ENCODE measurements at regions not wholly inside any gene's neighbourhood (a gene's known extent, or its start where the extent isn't known, plus 50 kb on each side); places are given as distances from the start of the nearest gene placed in this dataset.

DNA sequence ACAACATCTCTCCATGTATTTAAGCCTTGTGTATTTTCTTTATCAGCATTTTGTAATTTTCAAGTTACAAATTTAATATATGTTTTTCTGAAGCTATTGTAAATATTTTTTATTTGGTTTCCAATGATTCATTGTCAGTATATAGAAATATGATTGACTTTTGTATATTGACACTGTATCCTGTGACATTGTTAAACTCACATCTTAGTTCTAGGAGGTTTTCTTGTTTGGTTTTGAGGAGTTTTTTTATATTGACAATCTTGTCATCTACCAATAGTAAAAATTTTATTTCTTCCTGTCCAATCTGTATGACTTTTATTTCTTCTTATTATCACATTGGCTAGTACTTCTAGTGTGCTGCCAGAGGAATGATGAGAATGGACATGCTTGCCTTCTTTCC lies 393.7 kb downstream of the GPAM start:
- Mint-ChIP-seq H3K9me3 (peaks cover 0 to 10% (median 3%) of the 10 kb centered on the region in 11 donors), H3K4me3 (no peak overlapping the region), H3K36me3 (no peaks in the 10 kb centered on the region), H3K4me1 (no peaks in the 10 kb centered on the region), H3K27ac (no peak overlapping the region), H3K27me3 (peaks cover 0 to under 1% (median 0%) of the 10 kb centered on the region in 5 donors)
- Histone ChIP-seq H3K9me3 (ENCODE audit: control insufficient read depth in 2 of 3, low read length in 3 of 3) (no peaks in the 10 kb centered on the region), H3K27me3 (ENCODE audit: control insufficient read depth in 2 of 2, insufficient read depth in 2 of 2, low read length in 2 of 2) (no peaks in the 10 kb centered on the region), H3K4me1 (ENCODE audit: control insufficient read depth in 2 of 2, insufficient read depth in 2 of 2, low read length in 2 of 2) (no peaks in the 10 kb centered on the region), H3K36me3 (ENCODE audit: control insufficient read depth in 2 of 3, insufficient read depth in 3 of 3, low read length in 3 of 3) (no peaks in the 10 kb centered on the region), H3K4me3 (ENCODE audit: low read length) (no peak overlapping the region), H3K27ac (ENCODE audit: low read depth, low read length) (no peak overlapping the region)
- CTCF ChIA-PET: no interaction called here
- DNase-seq (no peak), ATAC-seq (no peak)
- POLR2A ChIA-PET: no interaction called here
- intact Hi-C loops (cut with micrococcal nuclease): no loop called here

DNA sequence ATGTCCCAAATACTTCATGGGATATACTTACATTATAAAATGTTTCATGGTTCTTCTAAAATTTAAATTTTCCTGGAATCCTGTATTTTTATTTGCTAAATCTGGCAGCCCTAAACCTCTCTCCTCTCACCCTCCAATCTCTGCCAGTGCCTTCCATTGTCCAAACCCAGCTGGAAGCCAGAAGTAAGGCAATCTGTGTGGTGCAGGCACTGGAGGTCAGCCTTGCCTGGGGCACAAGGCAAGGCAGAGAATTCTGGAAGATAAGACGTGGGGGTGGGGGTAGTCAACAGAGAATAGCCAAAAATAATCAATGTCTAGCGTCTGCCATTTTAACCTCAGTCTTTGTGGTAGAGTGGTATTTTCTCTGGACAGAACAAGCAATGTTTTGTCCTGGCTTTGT lies 381.7 kb downstream of the GPAM start:
- ATAC-seq: no peak
- Histone ChIP-seq H3K36me3 (ENCODE audit: control insufficient read depth in 2 of 3, insufficient read depth in 3 of 3, low read length in 3 of 3) (no peaks in the 10 kb centered on the region), H3K27me3 (ENCODE audit: control insufficient read depth in 2 of 2, insufficient read depth in 2 of 2, low read length in 2 of 2) (no peaks in the 10 kb centered on the region), H3K27ac (ENCODE audit: low read depth, low read length) (no peak overlapping the region), H3K9me3 (ENCODE audit: control insufficient read depth in 2 of 3, low read length in 3 of 3) (no peaks in the 10 kb centered on the region), H3K4me3 (ENCODE audit: low read length) (no peak overlapping the region), H3K4me1 (ENCODE audit: control insufficient read depth in 2 of 2, insufficient read depth in 2 of 2, low read length in 2 of 2) (no peaks in the 10 kb centered on the region)
- peaks cover 0 to 2% (median 0%) of the 10 kb centered on the region in 7 donors for H3K4me1 Mint-ChIP-seq
- peaks cover 0 to 12% (median 0%) of the 10 kb centered on the region in 11 donors for H3K9me3 Mint-ChIP-seq
- POLR2A ChIA-PET: no interaction called here
- no peak for DNase-seq
- intact Hi-C loops (cut with micrococcal nuclease): no loop called here
- CTCF ChIA-PET: no interaction called here
- no peaks in the 10 kb centered on the region for H3K36me3 Mint-ChIP-seq
- peaks cover 0 to 8% (median 0%) of the 10 kb centered on the region in 5 donors for H3K27me3 Mint-ChIP-seq
- no peak overlapping the region for H3K27ac Mint-ChIP-seq
- no peak overlapping the region for H3K4me3 Mint-ChIP-seq

GRCh38 chr10:111804781-111805180 lies 378.8 kb downstream of the GPAM start:
- no peak overlapping the region for H3K27ac Mint-ChIP-seq
- H3K4me3 Mint-ChIP-seq: no peak overlapping the region
- H3K4me1 Mint-ChIP-seq: peaks cover 0 to 2% (median 0%) of the 10 kb centered on the region in 7 donors
- Histone ChIP-seq H3K4me1 (ENCODE audit: control insufficient read depth in 2 of 2, insufficient read depth in 2 of 2, low read length in 2 of 2) (no peaks in the 10 kb centered on the region), H3K27me3 (ENCODE audit: control insufficient read depth in 2 of 2, insufficient read depth in 2 of 2, low read length in 2 of 2) (no peaks in the 10 kb centered on the region), H3K4me3 (ENCODE audit: low read length) (no peak overlapping the region), H3K27ac (ENCODE audit: low read depth, low read length) (no peak overlapping the region), H3K36me3 (ENCODE audit: control insufficient read depth in 2 of 3, insufficient read depth in 3 of 3, low read length in 3 of 3) (no peaks in the 10 kb centered on the region), H3K9me3 (ENCODE audit: control insufficient read depth in 2 of 3, low read length in 3 of 3) (no peaks in the 10 kb centered on the region)
- POLR2A ChIA-PET: no interaction called here
- intact Hi-C loops (cut with micrococcal nuclease): no loop called here
- H3K27me3 Mint-ChIP-seq: peaks cover 0 to 12% (median 6%) of the 10 kb centered on the region in 5 donors
- no peak for DNase-seq
- H3K36me3 Mint-ChIP-seq: no peaks in the 10 kb centered on the region
- no peak for ATAC-seq
- CTCF ChIA-PET: no interaction called here
- peaks cover 0 to 6% (median 0%) of the 10 kb centered on the region in 11 donors for H3K9me3 Mint-ChIP-seq

DNA sequence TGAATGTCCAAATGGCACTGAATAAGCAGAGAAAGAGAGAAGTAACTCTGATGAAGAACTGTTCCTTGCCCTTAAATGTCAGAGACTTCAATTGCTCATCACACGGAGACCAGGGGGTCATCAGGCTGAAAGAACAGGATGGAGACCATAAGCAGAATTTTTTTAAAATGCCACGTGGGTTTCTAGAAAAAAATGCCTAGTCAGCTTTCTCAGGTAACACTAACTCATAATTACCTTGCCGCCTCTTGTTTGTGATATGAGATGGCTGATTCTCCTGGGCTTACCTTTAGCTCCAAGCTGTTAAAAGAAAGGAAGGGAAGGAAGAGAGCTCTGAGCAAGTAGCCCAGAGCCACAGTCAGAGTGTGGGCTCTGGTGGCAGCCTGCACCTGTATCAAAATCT lies 372.0 kb downstream of the GPAM start:
- Mint-ChIP-seq H3K4me1 (no peaks in the 10 kb centered on the region), H3K9me3 (peaks cover 0 to 5% (median 3%) of the 10 kb centered on the region in 11 donors), H3K27ac (no peak overlapping the region), H3K27me3 (peaks cover 0 to 23% (median 13%) of the 10 kb centered on the region in 5 donors), H3K36me3 (no peaks in the 10 kb centered on the region), H3K4me3 (no peak overlapping the region)
- Histone ChIP-seq H3K9me3 (ENCODE audit: control insufficient read depth in 2 of 3, low read length in 3 of 3) (no peaks in the 10 kb centered on the region), H3K36me3 (ENCODE audit: control insufficient read depth in 2 of 3, insufficient read depth in 3 of 3, low read length in 3 of 3) (no peaks in the 10 kb centered on the region), H3K27me3 (ENCODE audit: control insufficient read depth in 2 of 2, insufficient read depth in 2 of 2, low read length in 2 of 2) (no peaks in the 10 kb centered on the region), H3K27ac (ENCODE audit: low read depth, low read length) (no peak overlapping the region), H3K4me1 (ENCODE audit: control insufficient read depth in 2 of 2, insufficient read depth in 2 of 2, low read length in 2 of 2) (no peaks in the 10 kb centered on the region), H3K4me3 (ENCODE audit: low read length) (no peak overlapping the region)
- POLR2A ChIA-PET: no interaction called here
- DNase-seq (no peak), ATAC-seq (no peak)
- CTCF ChIA-PET: no interaction called here
- intact Hi-C loops (cut with micrococcal nuclease): no loop called here

DNA sequence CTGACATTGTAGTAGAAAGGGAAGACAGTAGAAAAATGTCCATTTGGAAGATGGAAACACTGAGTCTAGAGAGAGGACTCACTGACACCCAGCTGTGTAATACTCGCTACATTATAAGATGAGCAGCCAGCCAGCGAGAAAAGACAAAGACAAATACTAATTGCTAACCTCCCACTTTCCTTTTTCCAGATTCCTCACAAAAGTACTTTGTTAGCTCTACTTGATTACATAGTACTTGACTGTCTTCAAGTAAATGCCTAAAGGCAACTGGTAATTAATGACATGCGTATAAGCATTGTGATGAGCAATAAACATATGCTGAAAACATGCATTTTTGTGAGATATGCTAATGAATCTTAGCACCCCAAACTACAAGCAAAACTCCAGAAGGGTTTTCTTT lies 363.1 kb downstream of the GPAM start:
- Histone ChIP-seq H3K4me3 (ENCODE audit: low read length) (no peak overlapping the region), H3K36me3 (ENCODE audit: control insufficient read depth in 2 of 3, insufficient read depth in 3 of 3, low read length in 3 of 3) (no peaks in the 10 kb centered on the region), H3K27me3 (ENCODE audit: control insufficient read depth in 2 of 2, insufficient read depth in 2 of 2, low read length in 2 of 2) (no peaks in the 10 kb centered on the region), H3K4me1 (ENCODE audit: control insufficient read depth in 2 of 2, insufficient read depth in 2 of 2, low read length in 2 of 2) (no peaks in the 10 kb centered on the region), H3K27ac (ENCODE audit: low read depth, low read length) (no peak overlapping the region), H3K9me3 (ENCODE audit: control insufficient read depth in 2 of 3, low read length in 3 of 3) (no peaks in the 10 kb centered on the region)
- H3K27ac Mint-ChIP-seq: no peak overlapping the region
- DNase-seq: no peak
- H3K36me3 Mint-ChIP-seq: no peaks in the 10 kb centered on the region
- no peaks in the 10 kb centered on the region for H3K27me3 Mint-ChIP-seq
- H3K4me3 Mint-ChIP-seq: no peak overlapping the region
- peaks cover 0 to 4% (median 0%) of the 10 kb centered on the region in 11 donors for H3K9me3 Mint-ChIP-seq
- ATAC-seq: no peak
- no peaks in the 10 kb centered on the region for H3K4me1 Mint-ChIP-seq
- ChIA-PET POLR2A (no interaction called here), CTCF (interaction anchor here (0.6 kb wide), 1 partner anchor 54 kb away, joined by 3 read pairs; no protein-coding TSS in a partner anchor)
- intact Hi-C loops (cut with micrococcal nuclease): no loop called here

DNA sequence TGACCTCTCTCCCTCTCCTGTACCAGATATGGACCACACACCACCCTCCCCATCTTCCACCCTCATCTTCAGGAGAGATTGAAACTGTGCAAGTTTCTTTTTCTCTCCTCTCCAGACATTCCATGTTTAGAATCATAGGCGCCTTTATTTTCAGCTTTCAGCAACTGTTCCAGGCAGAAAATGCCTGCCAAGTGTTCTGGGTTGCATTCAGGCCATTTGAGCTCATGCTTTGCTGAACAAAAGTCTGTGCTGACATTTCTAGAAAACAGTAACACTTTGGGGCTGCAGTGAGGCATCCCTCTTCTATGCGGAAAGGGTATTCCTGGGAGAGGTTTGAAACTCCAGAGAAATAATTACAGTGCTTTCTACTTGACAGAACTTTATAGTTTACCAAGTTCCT lies 361.7 kb downstream of the GPAM start:
- no peaks in the 10 kb centered on the region for H3K4me1 Mint-ChIP-seq
- Histone ChIP-seq H3K27ac (ENCODE audit: low read depth, low read length) (no peak overlapping the region), H3K4me1 (ENCODE audit: control insufficient read depth in 2 of 2, insufficient read depth in 2 of 2, low read length in 2 of 2) (no peaks in the 10 kb centered on the region), H3K9me3 (ENCODE audit: control insufficient read depth in 2 of 3, low read length in 3 of 3) (no peaks in the 10 kb centered on the region), H3K4me3 (ENCODE audit: low read length) (no peak overlapping the region), H3K36me3 (ENCODE audit: control insufficient read depth in 2 of 3, insufficient read depth in 3 of 3, low read length in 3 of 3) (no peaks in the 10 kb centered on the region), H3K27me3 (ENCODE audit: control insufficient read depth in 2 of 2, insufficient read depth in 2 of 2, low read length in 2 of 2) (no peaks in the 10 kb centered on the region)
- ChIA-PET POLR2A (no interaction called here), CTCF (no interaction called here)
- H3K9me3 Mint-ChIP-seq: peaks cover 0 to 4% (median 0%) of the 10 kb centered on the region in 11 donors
- DNase-seq (no peak), ATAC-seq (no peak)
- no peaks in the 10 kb centered on the region for H3K36me3 Mint-ChIP-seq
- no peak overlapping the region for H3K27ac Mint-ChIP-seq
- H3K4me3 Mint-ChIP-seq: no peak overlapping the region
- no peaks in the 10 kb centered on the region for H3K27me3 Mint-ChIP-seq
- intact Hi-C loops (cut with micrococcal nuclease): no loop called here

GRCh38 chr10:111822661-111823060 lies 360.9 kb downstream of the GPAM start:
- POLR2A ChIA-PET: no interaction called here

More at GRCh38 chr10:111822661-111823060, 360.9 kb downstream of the GPAM start:
- H3K4me3 Mint-ChIP-seq: no peak overlapping the region
- no peaks in the 10 kb centered on the region for H3K4me1 Mint-ChIP-seq
- H3K9me3 Mint-ChIP-seq: peaks cover 0 to 4% (median 0%) of the 10 kb centered on the region in 11 donors
- intact Hi-C loops (cut with micrococcal nuclease): no loop called here
- Histone ChIP-seq H3K27me3 (ENCODE audit: control insufficient read depth in 2 of 2, insufficient read depth in 2 of 2, low read length in 2 of 2) (no peaks in the 10 kb centered on the region), H3K9me3 (ENCODE audit: control insufficient read depth in 2 of 3, low read length in 3 of 3) (no peaks in the 10 kb centered on the region), H3K36me3 (ENCODE audit: control insufficient read depth in 2 of 3, insufficient read depth in 3 of 3, low read length in 3 of 3) (no peaks in the 10 kb centered on the region), H3K27ac (ENCODE audit: low read depth, low read length) (no peak overlapping the region), H3K4me1 (ENCODE audit: control insufficient read depth in 2 of 2, insufficient read depth in 2 of 2, low read length in 2 of 2) (no peaks in the 10 kb centered on the region), H3K4me3 (ENCODE audit: low read length) (no peak overlapping the region)
- no peaks in the 10 kb centered on the region for H3K27me3 Mint-ChIP-seq
- DNase-seq (no peak), ATAC-seq (no peak)
- H3K27ac Mint-ChIP-seq: no peak overlapping the region
- H3K36me3 Mint-ChIP-seq: no peaks in the 10 kb centered on the region
- CTCF ChIA-PET: no interaction called here

Measured in naive thymus-derived CD4-positive, alpha-beta T cell (primary cell).